ENCODE measurements at regions not wholly inside any gene's neighbourhood (a gene's known extent, or its start where the extent isn't known, plus 50 kb on each side); places are given as distances from the start of the nearest gene placed in this dataset.

- TF ChIP-seq ZNF462 (CRISPR knock-in tag; IDR thresholded peaks at IDR 0.05) (no peak), EZH2phosphoT487 (IDR thresholded peaks at IDR 0.05; ENCODE audit: unreplicated experiment) (no peak), REST (IDR thresholded peaks at IDR 0.05; ENCODE audit: unreplicated experiment) (no peak), ZNF114 (CRISPR knock-in tag; IDR thresholded peaks at IDR 0.05) (no peak), POLR2AphosphoS5 (IDR thresholded peaks at IDR 0.05; ENCODE audit: low read depth) (no peak), CREB1 (CRISPR knock-in tag; IDR thresholded peaks at IDR 0.05; ENCODE audit: low read depth) (no peak), JUNB (IDR thresholded peaks at IDR 0.05; ENCODE audit: unreplicated experiment) (no peak), STAT1 (IDR thresholded peaks at IDR 0.05; ENCODE audit: unreplicated experiment) (no peak), NANOG (IDR thresholded peaks at IDR 0.05; ENCODE audit: borderline replicate concordance) (no peak)
These were observed 166.4 kb downstream of the DMRT2 start (continued) for GRCh38 chr9:1216532-1216931.

Data from GM23338 (cell line).